Transverse colon (tissue), 4 donors: ENCODE measurements at regions not wholly inside any gene's neighbourhood (a gene's known extent, or its start where the extent isn't known, plus 50 kb on each side); places are given as distances from the start of the nearest gene placed in this dataset.

ENCODE experiments used
- POLR2AphosphoS5 ChIP-seq, 3 donors: sonication (generic); formaldehyde crosslinking; IDR thresholded peaks; one replicate each; pipeline ENCODE4 v1.6.1; 2016; ENCODE audit warnings: antibody characterized with exemption in 3 of 3
- TF ChIP-seq, protein P1 (sequence below), 5 experiments: fragments of 200-600 bp in 3 of 5; fragments of 450-650 bp in 2 of 5; sonication (generic) in 3 of 5; IDR thresholded peaks; 1 replicate in 2 of 5; 2 replicates in 3 of 5; pipeline ENCODE4 v1.5.1; 2016 to 2017; ENCODE audit warnings: antibody characterized with exemption in 5 of 5, inconsistent platforms in 3 of 5, mild to moderate bottlenecking in 2 of 5, moderate library complexity in 1 of 5

DNA sequence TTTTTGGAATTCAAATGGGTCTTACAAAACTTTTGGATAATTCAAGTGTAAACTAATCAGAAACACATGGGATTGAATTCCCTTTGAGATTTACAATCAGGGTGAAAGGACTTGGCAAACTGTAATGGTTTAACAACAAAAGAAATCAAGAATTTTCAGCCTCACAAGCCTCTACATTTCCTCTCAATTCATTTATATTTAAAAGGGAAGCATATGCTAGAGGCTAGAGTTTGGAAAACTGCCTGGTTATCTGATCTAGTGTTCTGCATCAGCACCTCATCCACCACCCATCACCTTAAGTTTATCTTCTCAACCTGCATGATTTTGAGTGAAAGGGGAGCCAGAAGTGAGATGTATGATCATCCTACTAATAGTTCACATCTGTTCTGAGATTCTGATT is 120.7 kb downstream of the TES start:
- TF ChIP-seq, protein P1, sequence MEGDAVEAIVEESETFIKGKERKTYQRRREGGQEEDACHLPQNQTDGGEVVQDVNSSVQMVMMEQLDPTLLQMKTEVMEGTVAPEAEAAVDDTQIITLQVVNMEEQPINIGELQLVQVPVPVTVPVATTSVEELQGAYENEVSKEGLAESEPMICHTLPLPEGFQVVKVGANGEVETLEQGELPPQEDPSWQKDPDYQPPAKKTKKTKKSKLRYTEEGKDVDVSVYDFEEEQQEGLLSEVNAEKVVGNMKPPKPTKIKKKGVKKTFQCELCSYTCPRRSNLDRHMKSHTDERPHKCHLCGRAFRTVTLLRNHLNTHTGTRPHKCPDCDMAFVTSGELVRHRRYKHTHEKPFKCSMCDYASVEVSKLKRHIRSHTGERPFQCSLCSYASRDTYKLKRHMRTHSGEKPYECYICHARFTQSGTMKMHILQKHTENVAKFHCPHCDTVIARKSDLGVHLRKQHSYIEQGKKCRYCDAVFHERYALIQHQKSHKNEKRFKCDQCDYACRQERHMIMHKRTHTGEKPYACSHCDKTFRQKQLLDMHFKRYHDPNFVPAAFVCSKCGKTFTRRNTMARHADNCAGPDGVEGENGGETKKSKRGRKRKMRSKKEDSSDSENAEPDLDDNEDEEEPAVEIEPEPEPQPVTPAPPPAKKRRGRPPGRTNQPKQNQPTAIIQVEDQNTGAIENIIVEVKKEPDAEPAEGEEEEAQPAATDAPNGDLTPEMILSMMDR (IDR thresholded peaks at IDR 0.05) = no peak
- no peak for TF ChIP-seq POLR2AphosphoS5 (IDR thresholded peaks at IDR 0.05)
